ENCODE measurements at regions not wholly inside any gene's neighbourhood (a gene's known extent, or its start where the extent isn't known, plus 50 kb on each side); places are given as distances from the start of the nearest gene placed in this dataset.

DNA sequence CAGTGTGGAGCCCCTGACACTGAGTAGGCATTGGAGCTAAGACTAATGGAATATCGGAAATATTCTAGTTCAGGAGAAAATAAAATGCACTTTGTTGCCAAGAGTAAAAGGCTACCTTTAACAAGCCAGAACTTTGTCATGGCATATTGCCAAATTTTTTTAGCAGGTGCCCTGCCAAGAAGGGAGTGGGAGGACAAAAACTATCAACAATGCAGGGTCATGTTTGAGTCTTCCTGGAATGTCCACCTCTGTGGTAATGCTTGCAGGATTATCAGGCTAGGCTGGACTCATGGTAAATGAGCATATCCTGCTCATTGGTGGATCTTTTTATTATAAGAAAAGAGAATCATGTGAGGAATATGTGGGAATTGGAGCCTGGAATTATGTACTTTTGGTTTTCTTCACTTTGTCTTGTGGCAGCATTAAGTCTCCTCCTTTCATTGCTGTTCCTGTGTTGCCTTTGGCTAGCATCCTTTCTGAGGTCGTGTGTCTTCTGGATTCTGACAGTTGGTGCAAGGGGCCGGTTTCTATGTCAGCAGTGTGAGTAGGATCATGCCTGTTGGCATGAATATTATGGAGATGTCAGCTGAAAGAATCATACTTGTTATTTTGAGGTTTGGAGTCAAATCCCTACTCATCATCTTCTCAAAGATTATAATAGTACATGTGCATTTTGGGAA is 122.9 kb upstream of the SPRY2 start:
- TF ChIP-seq POLR2A (IDR thresholded peaks at IDR 0.05), result no peak
- TF ChIP-seq, protein P1, sequence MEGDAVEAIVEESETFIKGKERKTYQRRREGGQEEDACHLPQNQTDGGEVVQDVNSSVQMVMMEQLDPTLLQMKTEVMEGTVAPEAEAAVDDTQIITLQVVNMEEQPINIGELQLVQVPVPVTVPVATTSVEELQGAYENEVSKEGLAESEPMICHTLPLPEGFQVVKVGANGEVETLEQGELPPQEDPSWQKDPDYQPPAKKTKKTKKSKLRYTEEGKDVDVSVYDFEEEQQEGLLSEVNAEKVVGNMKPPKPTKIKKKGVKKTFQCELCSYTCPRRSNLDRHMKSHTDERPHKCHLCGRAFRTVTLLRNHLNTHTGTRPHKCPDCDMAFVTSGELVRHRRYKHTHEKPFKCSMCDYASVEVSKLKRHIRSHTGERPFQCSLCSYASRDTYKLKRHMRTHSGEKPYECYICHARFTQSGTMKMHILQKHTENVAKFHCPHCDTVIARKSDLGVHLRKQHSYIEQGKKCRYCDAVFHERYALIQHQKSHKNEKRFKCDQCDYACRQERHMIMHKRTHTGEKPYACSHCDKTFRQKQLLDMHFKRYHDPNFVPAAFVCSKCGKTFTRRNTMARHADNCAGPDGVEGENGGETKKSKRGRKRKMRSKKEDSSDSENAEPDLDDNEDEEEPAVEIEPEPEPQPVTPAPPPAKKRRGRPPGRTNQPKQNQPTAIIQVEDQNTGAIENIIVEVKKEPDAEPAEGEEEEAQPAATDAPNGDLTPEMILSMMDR (IDR thresholded peaks at IDR 0.05), result no peak
- Histone ChIP-seq H3K4me3 (no peak overlapping the region), H3K27ac (peak overlapping the region in 1 of 5 donors; percentile 12), H3K9me3 (replicated peaks in 1 of 3) (no peaks in the 10 kb centered on the region), H3K36me3 (replicated peaks in 1 of 2) (no peaks in the 10 kb centered on the region), H3K4me1 (replicated peaks in 1 of 2) (no peaks in the 10 kb centered on the region), H3K27me3 (no peaks in the 10 kb centered on the region)
- intact Hi-C loops (cut with DNase I), result no loop called here
- DNase-seq, result peak in 3 of 7 donors; percentile 21 to 57 (median 21)
- WGBS, 4 donors, result 43 to 66% (median 62%) methylated on average over 3 of the region's 3 CpGs

DNA sequence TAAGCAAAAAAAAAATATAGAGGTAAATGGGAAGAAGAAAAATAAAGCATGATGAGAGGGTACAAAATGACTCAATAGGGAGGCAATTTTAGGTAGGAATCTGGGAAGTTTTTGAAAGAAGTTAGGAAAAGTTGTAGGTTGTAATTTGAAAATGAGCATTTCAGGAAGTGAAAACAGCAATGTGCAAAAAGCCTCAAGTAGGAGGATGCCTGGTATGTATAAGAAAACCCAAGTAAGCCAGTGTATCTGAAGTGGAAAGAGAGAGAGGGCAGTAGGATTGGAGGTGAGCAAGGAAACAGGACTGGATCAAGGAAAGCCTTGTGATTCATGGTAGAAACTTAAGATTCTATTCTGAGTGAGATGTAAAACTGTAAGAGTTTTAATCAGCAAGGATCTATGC is 121.6 kb upstream of the SPRY2 start:
- no peaks in the 10 kb centered on the region for H3K4me1 ChIP-seq (replicated peaks in 1 of 2)
- intact Hi-C loops (cut with DNase I), result no loop called here
- DNase-seq, result no peak
- H3K36me3 ChIP-seq (replicated peaks in 1 of 2), result no peaks in the 10 kb centered on the region
- H3K27ac ChIP-seq, result no peak overlapping the region
- TF ChIP-seq, protein P1 (IDR thresholded peaks at IDR 0.05), result no peak
- no peak for TF ChIP-seq POLR2A (IDR thresholded peaks at IDR 0.05)
- H3K9me3 ChIP-seq (replicated peaks in 1 of 3), result no peaks in the 10 kb centered on the region
- no peaks in the 10 kb centered on the region for H3K27me3 ChIP-seq
- H3K4me3 ChIP-seq, result no peak overlapping the region

DNA sequence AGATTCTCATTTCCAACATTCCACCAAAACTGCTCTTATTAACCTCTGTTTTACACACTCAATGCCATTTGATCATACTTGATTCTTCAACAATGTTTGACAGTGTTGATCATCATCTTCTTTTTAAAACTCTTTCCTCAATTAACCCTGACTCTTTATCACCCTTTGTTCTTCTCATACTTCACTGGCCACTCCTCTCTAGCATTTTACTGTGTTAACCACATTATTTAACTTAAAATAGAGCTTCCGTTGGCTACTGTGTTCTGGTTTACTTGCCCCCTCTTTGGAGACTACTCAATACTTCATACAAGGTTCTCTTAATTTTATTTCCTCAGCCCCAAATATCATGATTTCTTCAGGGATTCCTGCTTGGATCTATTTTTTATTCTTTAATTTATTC is 121.1 kb upstream of the SPRY2 start:
- H3K9me3 ChIP-seq (replicated peaks in 1 of 3), result no peaks in the 10 kb centered on the region
- intact Hi-C loops (cut with DNase I), result no loop called here
- WGBS, 4 donors, result 75 to 94% (median 81%) methylated on average over 1 of the region's 1 CpG
- H3K27ac ChIP-seq, result no peak overlapping the region
- TF ChIP-seq, protein P1 (IDR thresholded peaks at IDR 0.05), result no peak
- TF ChIP-seq POLR2A (IDR thresholded peaks at IDR 0.05), result no peak
- H3K4me3 ChIP-seq, result no peak overlapping the region
- DNase-seq, result no peak
- H3K27me3 ChIP-seq, result no peaks in the 10 kb centered on the region
- H3K36me3 ChIP-seq (replicated peaks in 1 of 2), result no peaks in the 10 kb centered on the region
- H3K4me1 ChIP-seq (replicated peaks in 1 of 2), result no peaks in the 10 kb centered on the region

DNA sequence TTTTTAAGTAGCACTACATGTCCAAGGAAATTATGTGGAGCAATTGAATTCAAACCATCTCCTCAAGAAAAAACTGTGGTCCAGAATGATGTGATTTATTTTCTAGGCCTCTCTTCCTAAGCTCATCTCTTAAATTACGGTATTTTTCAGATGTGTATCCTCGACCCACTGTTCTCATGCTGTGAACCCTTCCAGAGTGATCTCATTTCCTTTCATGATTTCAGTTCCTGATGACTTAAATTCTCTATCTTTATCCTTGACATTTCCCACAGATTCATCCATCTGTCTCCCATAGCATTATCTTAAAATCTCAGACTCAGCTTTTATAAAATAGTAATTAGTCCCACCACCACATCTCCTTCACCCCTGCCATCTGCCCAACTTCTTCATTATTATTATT is 117.6 kb upstream of the SPRY2 start:
- intact Hi-C loops (cut with DNase I), result no loop called here
- Histone ChIP-seq H3K9me3 (replicated peaks in 1 of 3) (no peaks in the 10 kb centered on the region), H3K27me3 (no peaks in the 10 kb centered on the region), H3K27ac (no peak overlapping the region), H3K36me3 (replicated peaks in 1 of 2) (no peaks in the 10 kb centered on the region), H3K4me3 (no peak overlapping the region), H3K4me1 (replicated peaks in 1 of 2) (no peaks in the 10 kb centered on the region)
- TF ChIP-seq, protein P1 (IDR thresholded peaks at IDR 0.05), result no peak
- TF ChIP-seq POLR2A (IDR thresholded peaks at IDR 0.05), result no peak
- 6 to 17% (median 13%) methylated on average over 2 of the region's 2 CpGs for WGBS, 4 donors
- DNase-seq, result no peak
